Panc1 (cell line): ENCODE measurements at regions not wholly inside any gene's neighbourhood (a gene's known extent, or its start where the extent isn't known, plus 50 kb on each side); places are given as distances from the start of the nearest gene placed in this dataset.

ENCODE experiments used
- ATAC-seq: fragments of 200-7000 bp; cut with Tn5 transposase; 2 replicates; pipeline ENCODE4 v1.9.1; 2020; ENCODE audit warnings: mild to moderate bottlenecking, moderate library complexity
- BruUV-seq: library from RNA; stranded (reverse); fragments of 400-500 nt; replicated peaks from 2 replicates; lab custom pipeline; 2021; lab: Mats Ljungman, UMichigan
- CTCF ChIA-PET: fragments of 300-600 bp; sonication (Branson Sonifier 250); formaldehyde crosslinking; loops from one replicate; lab custom pipeline; 2022; ENCODE audit warnings: antibody characterized with exemption; lab: Charles Lee
- POLR2A ChIA-PET: fragments of 300-600 bp; sonication (Branson Sonifier 250); formaldehyde crosslinking; loops from one replicate; lab custom pipeline; 2022; ENCODE audit warnings: antibody characterized with exemption; lab: Charles Lee
- DNase-seq: peaks from one replicate; pipeline ENCODE4 v3.0.0-alpha.2; 2010; ENCODE audit warnings: low read depth, low spot score
- H3K27ac ChIP-seq: 2 replicates; pipeline ENCODE4 v1.5.1; 2011; ENCODE audit warnings: mild to moderate bottlenecking, low read length, inconsistent platforms
- H3K27me3 ChIP-seq: fragments of 200-500 bp; sonication (Bioruptor generic); 2 replicates; pipeline ENCODE4 v1.6.0; 2014; ENCODE audit warnings: low read length, inconsistent platforms; ENCODE audit not compliant: control insufficient read depth, insufficient read depth
- H3K36me3 ChIP-seq: fragments of 200-500 bp; sonication (Bioruptor generic); 2 replicates; pipeline ENCODE4 v1.5.1; 2014; ENCODE audit warnings: inconsistent platforms, mild to moderate bottlenecking, low read length, moderate library complexity; ENCODE audit not compliant: control insufficient read depth, insufficient read depth
- H3K4me1 ChIP-seq: 2 replicates; pipeline ENCODE4 v1.5.1; 2011; ENCODE audit warnings: inconsistent platforms, mild to moderate bottlenecking, low read length, moderate library complexity; ENCODE audit not compliant: control insufficient read depth, insufficient read depth
- H3K4me3 ChIP-seq, 2 experiments: 2 replicates each; pipeline ENCODE4 v1.5.1; 2011 to 2012; ENCODE audit warnings: low read depth in 2 of 2, low read length in 2 of 2, mild to moderate bottlenecking in 2 of 2, inconsistent platforms in 1 of 2, moderate library complexity in 1 of 2
- H3K9me3 ChIP-seq: fragments of 200-500 bp; sonication (Bioruptor generic); 2 replicates; pipeline ENCODE4 v1.5.1; 2014; ENCODE audit warnings: low read depth, mild to moderate bottlenecking, inconsistent platforms, low read length, moderate library complexity; ENCODE audit not compliant: control insufficient read depth, insufficient read depth
- CTCF ChIP-seq: fragments of 450-650 bp; IDR thresholded peaks from 2 replicates; pipeline ENCODE4 v1.5.1; 2017; ENCODE audit warnings: mild to moderate bottlenecking
- POLR2AphosphoS5 ChIP-seq: IDR thresholded peaks from 2 replicates; pipeline ENCODE4 v1.6.1; 2012; ENCODE audit warnings: mild to moderate bottlenecking, low read depth, low read length, moderate library complexity
- REST ChIP-seq, 2 experiments: IDR thresholded peaks; 2 replicates each; pipeline ENCODE4 v1.6.1; 2011 to 2012; ENCODE audit warnings: low read depth in 2 of 2, control low read depth in 1 of 2, low read length in 1 of 2, mild to moderate bottlenecking in 1 of 2, moderate library complexity in 1 of 2; ENCODE audit not compliant: insufficient read depth in 1 of 2
- SIN3A ChIP-seq: IDR thresholded peaks from 2 replicates; pipeline ENCODE4 v1.6.1; 2012; ENCODE audit warnings: low read depth, mild to moderate bottlenecking, low read length, moderate library complexity, borderline replicate concordance; ENCODE audit not compliant: insufficient read depth
- TCF7L2 ChIP-seq: IDR thresholded peaks from 2 replicates; pipeline ENCODE4 v1.6.1; 2011; ENCODE audit warnings: mild to moderate bottlenecking, low read depth, low read length, inconsistent platforms
- in situ Hi-C: cut with HindIII; loops from 2 replicates; pipeline ENCODE4 v1.10.0; 2016; ENCODE audit warnings: low sequenced_read_pairs, low pct_unique_long_range_greater_than_20kb
- intact Hi-C: fragments of 100-400 bp; cut with micrococcal nuclease; formaldehyde crosslinking; loops from one replicate; pipeline ENCODE4 v1.10.0; 2022; ENCODE audit not compliant: unreplicated experiment

GRCh38 chr5:2508514-2508913 lies 243.0 kb downstream of the IRX2 start:
- in situ Hi-C loops: no loop called here
- TF ChIP-seq CTCF (no peak), SIN3A (no peak), TCF7L2 (no peak), REST (IDR thresholded peaks at IDR 0.05; ENCODE audit: insufficient read depth in 1 of 2, low read depth in 2 of 2, low read length in 1 of 2) (no peak), POLR2AphosphoS5 (no peak)
- DNase-seq: no peak

GRCh38 chr5:2507611-2508010 lies 243.9 kb downstream of the IRX2 start:
- Histone ChIP-seq H3K27ac (no peak overlapping the region), H3K4me1 (no peaks in the 10 kb centered on the region), H3K36me3 (no peaks in the 10 kb centered on the region), H3K27me3 (no peaks in the 10 kb centered on the region), H3K9me3 (no peaks in the 10 kb centered on the region), H3K4me3 (no peak overlapping the region)
- TF ChIP-seq CTCF (no peak), TCF7L2 (no peak), POLR2AphosphoS5 (no peak), REST (IDR thresholded peaks at IDR 0.05; ENCODE audit: insufficient read depth in 1 of 2, low read depth in 2 of 2, low read length in 1 of 2) (no peak), SIN3A (no peak)
- in situ Hi-C loops: no loop called here
- DNase-seq (no peak), ATAC-seq (no peak)
- BruUV-seq: no TSS peak
- intact Hi-C loops: no loop called here
- ChIA-PET CTCF (no interaction called here), POLR2A (no interaction called here)

More at GRCh38 chr5:2508514-2508913, 243.0 kb downstream of the IRX2 start:
- no peaks in the 10 kb centered on the region for H3K4me1 ChIP-seq
- POLR2A ChIA-PET: no interaction called here
- CTCF ChIA-PET: no interaction called here
- BruUV-seq: no TSS peak
- no peaks in the 10 kb centered on the region for H3K36me3 ChIP-seq
- H3K4me3 ChIP-seq: no peak overlapping the region; a peak in 1 of 4 replicates
- H3K27ac ChIP-seq: no peak overlapping the region
- no peaks in the 10 kb centered on the region for H3K27me3 ChIP-seq
- H3K9me3 ChIP-seq: no peaks in the 10 kb centered on the region
- intact Hi-C loops: no loop called here
- no peak for ATAC-seq
